Stimulated activated naive CD8-positive, alpha-beta T cell treated with anti-CD3 and anti-CD28 coated beads, Interleukin-15, Interleukin-2, amounts not matched to agents 100 ng/mL and 50 ng/mL, for 24 hours (primary cell): ENCODE measurements at regions not wholly inside any gene's neighbourhood (a gene's known extent, or its start where the extent isn't known, plus 50 kb on each side); places are given as distances from the start of the nearest gene placed in this dataset.
"Not testable (repeated sequence)": the region's sequence is repeated elsewhere in the genome, so short reads cannot be mapped to it uniquely, and the experiment has no call there.

Experiments
- H3K27ac Mint-ChIP-seq: one replicate; pipeline ENCODE4 v1.8.0; 2021; ENCODE audit warnings: mild to moderate bottlenecking, mixed read lengths
- H3K27me3 Mint-ChIP-seq: one replicate; pipeline ENCODE4 v1.8.0; 2021; ENCODE audit warnings: mixed read lengths
- H3K36me3 Mint-ChIP-seq: one replicate; pipeline ENCODE4 v1.8.0; 2021; ENCODE audit warnings: low read depth, mixed read lengths
- H3K4me1 Mint-ChIP-seq: one replicate; pipeline ENCODE4 v1.8.0; 2021; ENCODE audit warnings: low read depth, mixed read lengths
- H3K4me3 Mint-ChIP-seq: one replicate; pipeline ENCODE4 v1.8.0; 2021; ENCODE audit warnings: mild to moderate bottlenecking, mixed read lengths
- H3K9me3 Mint-ChIP-seq: one replicate; pipeline ENCODE4 v1.8.0; 2021; ENCODE audit warnings: mixed read lengths

GRCh38 chr6:103379272-103379671 is 1480.4 kb downstream of the HACE1 start:
- Mint-ChIP-seq H3K27ac (no peak overlapping the region), H3K4me1 (no peaks in the 10 kb centered on the region), H3K4me3 (no peak overlapping the region), H3K36me3 (no peaks in the 10 kb centered on the region), H3K9me3 (peaks cover under 1% of the 10 kb centered on the region), H3K27me3 (no peaks in the 10 kb centered on the region)

- Mint-ChIP-seq H3K27me3 (no peaks in the 10 kb centered on the region), H3K4me3 (no peak overlapping the region), H3K4me1 (no peaks in the 10 kb centered on the region), H3K27ac (no peak overlapping the region), H3K9me3 (peaks cover 19% of the 10 kb centered on the region), H3K36me3 (no peaks in the 10 kb centered on the region)
Observed at GRCh38 chr6:103367212-103367611, 1492.5 kb downstream of the HACE1 start.

GRCh38 chr6:103356531-103356930 is 1503.2 kb downstream of the HACE1 start:
- no peaks in the 10 kb centered on the region for H3K27me3 Mint-ChIP-seq
- peaks cover under 1% of the 10 kb centered on the region for H3K9me3 Mint-ChIP-seq
- H3K4me1 Mint-ChIP-seq, result no peaks in the 10 kb centered on the region
- H3K27ac Mint-ChIP-seq, result no peak overlapping the region
- no peak overlapping the region for H3K4me3 Mint-ChIP-seq
- no peaks in the 10 kb centered on the region for H3K36me3 Mint-ChIP-seq

- Mint-ChIP-seq H3K36me3 (no peaks in the 10 kb centered on the region), H3K9me3 (no peaks in the 10 kb centered on the region), H3K4me1 (no peaks in the 10 kb centered on the region), H3K4me3 (no peak overlapping the region), H3K27me3 (no peaks in the 10 kb centered on the region), H3K27ac (no peak overlapping the region)
Observed at GRCh38 chr6:103344554-103345163, 1515.1 kb downstream of the HACE1 start.

- Mint-ChIP-seq H3K9me3 (no peaks in the 10 kb centered on the region), H3K4me1 (no peaks in the 10 kb centered on the region), H3K27me3 (no peaks in the 10 kb centered on the region), H3K27ac (no peak overlapping the region), H3K4me3 (no peak overlapping the region), H3K36me3 (no peaks in the 10 kb centered on the region)
Observed at GRCh38 chr6:103335412-103335811, 1524.3 kb downstream of the HACE1 start.

- H3K4me1 Mint-ChIP-seq, result no peaks in the 10 kb centered on the region
- H3K9me3 Mint-ChIP-seq, result peaks cover 4% of the 10 kb centered on the region
- H3K27ac Mint-ChIP-seq, result no peak overlapping the region
- no peaks in the 10 kb centered on the region for H3K27me3 Mint-ChIP-seq
- H3K36me3 Mint-ChIP-seq, result no peaks in the 10 kb centered on the region
- no peak overlapping the region for H3K4me3 Mint-ChIP-seq
Observed at GRCh38 chr6:103326760-103327757, 1532.7 kb downstream of the HACE1 start.

GRCh38 chr6:103313432-103313831 is 1546.3 kb downstream of the HACE1 start:
- Mint-ChIP-seq H3K4me3 (no peak overlapping the region), H3K27ac (no peak overlapping the region), H3K4me1 (no peaks in the 10 kb centered on the region), H3K9me3 (peaks cover 8% of the 10 kb centered on the region), H3K27me3 (no peaks in the 10 kb centered on the region), H3K36me3 (no peaks in the 10 kb centered on the region)

- H3K27ac Mint-ChIP-seq, H3K4me1 Mint-ChIP-seq, H3K4me3 Mint-ChIP-seq, H3K27me3 Mint-ChIP-seq, H3K36me3 Mint-ChIP-seq, H3K9me3 Mint-ChIP-seq: not testable (repeated sequence)
Observed at GRCh38 chr6:103294376-103294775, 1565.3 kb downstream of the HACE1 start.

GRCh38 chr6:103284835-103285234 is 1574.9 kb downstream of the HACE1 start:
- Mint-ChIP-seq H3K4me1 (no peaks in the 10 kb centered on the region), H3K4me3 (no peak overlapping the region), H3K27ac (no peak overlapping the region), H3K36me3 (no peaks in the 10 kb centered on the region), H3K27me3 (no peaks in the 10 kb centered on the region), H3K9me3 (peaks cover 8% of the 10 kb centered on the region)

- H3K27ac Mint-ChIP-seq, result no peak overlapping the region
- no peaks in the 10 kb centered on the region for H3K27me3 Mint-ChIP-seq
- H3K4me1 Mint-ChIP-seq, result no peaks in the 10 kb centered on the region
- no peak overlapping the region for H3K4me3 Mint-ChIP-seq
- H3K36me3 Mint-ChIP-seq, result no peaks in the 10 kb centered on the region
- peaks cover 13% of the 10 kb centered on the region for H3K9me3 Mint-ChIP-seq
Observed at GRCh38 chr6:103280417-103280816, 1579.3 kb downstream of the HACE1 start.

- no peaks in the 10 kb centered on the region for H3K4me1 Mint-ChIP-seq
- no peak overlapping the region for H3K27ac Mint-ChIP-seq
- no peaks in the 10 kb centered on the region for H3K36me3 Mint-ChIP-seq
- H3K9me3 Mint-ChIP-seq, result peaks cover 9% of the 10 kb centered on the region
- H3K4me3 Mint-ChIP-seq, result no peak overlapping the region
- H3K27me3 Mint-ChIP-seq, result no peaks in the 10 kb centered on the region
Observed at GRCh38 chr6:103277936-103278335, 1581.8 kb downstream of the HACE1 start.

- H3K4me3 Mint-ChIP-seq, result no peak overlapping the region
- H3K9me3 Mint-ChIP-seq, result no peaks in the 10 kb centered on the region
- H3K4me1 Mint-ChIP-seq, result no peaks in the 10 kb centered on the region
- no peaks in the 10 kb centered on the region for H3K36me3 Mint-ChIP-seq
- no peaks in the 10 kb centered on the region for H3K27me3 Mint-ChIP-seq
- H3K27ac Mint-ChIP-seq, result no peak overlapping the region
Observed at GRCh38 chr6:103273048-103273447, 1586.7 kb downstream of the HACE1 start.

- H3K27me3 Mint-ChIP-seq, result no peaks in the 10 kb centered on the region
- H3K4me3 Mint-ChIP-seq, result no peak overlapping the region
- no peaks in the 10 kb centered on the region for H3K36me3 Mint-ChIP-seq
- H3K27ac Mint-ChIP-seq, result no peak overlapping the region
- H3K9me3 Mint-ChIP-seq, result peaks cover 3% of the 10 kb centered on the region
- no peaks in the 10 kb centered on the region for H3K4me1 Mint-ChIP-seq
Observed at GRCh38 chr6:103269581-103269980, 1590.1 kb downstream of the HACE1 start.

GRCh38 chr6:103268335-103268734 is 1591.4 kb downstream of the HACE1 start:
- no peaks in the 10 kb centered on the region for H3K27me3 Mint-ChIP-seq
- no peaks in the 10 kb centered on the region for H3K36me3 Mint-ChIP-seq

GRCh38 chr6:103264020-103264419 is 1595.7 kb downstream of the HACE1 start:
- Mint-ChIP-seq H3K27me3 (no peaks in the 10 kb centered on the region), H3K4me1 (no peaks in the 10 kb centered on the region), H3K36me3 (no peaks in the 10 kb centered on the region), H3K27ac (no peak overlapping the region), H3K9me3 (peaks cover 3% of the 10 kb centered on the region), H3K4me3 (no peak overlapping the region)

More at GRCh38 chr6:103268335-103268734, 1591.4 kb downstream of the HACE1 start:
- H3K4me1 Mint-ChIP-seq, result no peaks in the 10 kb centered on the region
- H3K4me3 Mint-ChIP-seq, result no peak overlapping the region
- no peak overlapping the region for H3K27ac Mint-ChIP-seq
- peaks cover 3% of the 10 kb centered on the region for H3K9me3 Mint-ChIP-seq
